ENCODE measurements at regions not wholly inside any gene's neighbourhood (a gene's known extent, or its start where the extent isn't known, plus 50 kb on each side); places are given as distances from the start of the nearest gene placed in this dataset.

GRCh38 chr13:44131069-44131614 is 242.5 kb upstream of the SERP2 start:
- TF ChIP-seq POLR2A (IDR thresholded peaks at IDR 0.05; ENCODE audit: low read depth, low read length) (no peak), POLR2AphosphoS5 (IDR thresholded peaks at IDR 0.05; ENCODE audit: low read depth, low read length) (no peak)
